ENCODE measurements at regions not wholly inside any gene's neighbourhood (a gene's known extent, or its start where the extent isn't known, plus 50 kb on each side); places are given as distances from the start of the nearest gene placed in this dataset.

DNA sequence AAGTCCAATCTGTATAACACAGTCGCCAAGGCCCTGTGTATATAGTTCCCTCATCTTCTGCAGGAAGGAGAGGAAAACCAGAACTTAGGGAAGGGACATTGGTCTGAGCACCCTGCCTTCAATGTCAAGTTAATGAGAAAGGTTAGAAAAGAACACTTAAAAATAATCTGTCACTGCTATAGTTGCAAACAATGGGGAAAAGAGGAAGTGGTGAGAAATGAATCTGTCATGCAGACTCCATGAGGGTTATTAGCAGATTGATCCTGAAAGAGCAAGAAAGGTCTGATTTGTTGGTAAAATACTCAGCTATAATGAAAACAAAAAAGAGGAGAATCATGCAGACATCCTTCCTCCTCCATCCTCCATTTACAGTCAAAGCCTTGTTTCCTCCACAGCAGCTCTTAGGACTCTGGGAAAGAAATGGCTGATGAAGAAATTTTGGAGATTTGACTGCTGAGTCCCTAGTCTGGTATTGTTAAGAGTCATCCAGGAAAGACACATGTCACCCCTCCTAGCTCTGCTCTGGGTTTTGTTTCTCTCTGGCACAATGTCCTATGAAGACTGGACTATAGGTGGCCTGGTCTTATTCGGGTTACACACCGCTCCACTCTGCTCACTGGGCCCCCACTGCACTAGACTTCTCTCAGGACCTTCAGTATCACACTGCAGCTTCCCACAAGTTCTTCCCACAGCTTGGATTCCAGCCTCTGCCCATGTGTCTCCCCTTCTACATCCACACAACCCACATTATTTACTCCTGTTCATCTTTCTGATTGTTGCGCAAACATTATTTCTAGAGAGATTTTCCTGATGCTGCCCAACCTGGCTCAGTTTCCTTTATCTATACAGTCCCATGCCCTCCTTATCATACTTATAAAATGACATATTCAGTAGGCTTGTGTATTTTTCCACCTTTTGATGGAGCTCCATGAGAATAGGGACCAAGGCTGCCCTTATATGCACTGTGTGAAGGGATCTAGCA lies 56.5 kb upstream of the XYLT1 start:
- Mint-ChIP-seq H3K27ac (no peak overlapping the region), H3K4me1 (peaks cover 13% of the 10 kb centered on the region), H3K4me3 (no peak overlapping the region), H3K36me3 (no peaks in the 10 kb centered on the region), H3K9me3 (no peaks in the 10 kb centered on the region)
- ATAC-seq (peak; percentile 11), DNase-seq (ENCODE audit: low spot score in 2 of 2) (no peak)

DNA sequence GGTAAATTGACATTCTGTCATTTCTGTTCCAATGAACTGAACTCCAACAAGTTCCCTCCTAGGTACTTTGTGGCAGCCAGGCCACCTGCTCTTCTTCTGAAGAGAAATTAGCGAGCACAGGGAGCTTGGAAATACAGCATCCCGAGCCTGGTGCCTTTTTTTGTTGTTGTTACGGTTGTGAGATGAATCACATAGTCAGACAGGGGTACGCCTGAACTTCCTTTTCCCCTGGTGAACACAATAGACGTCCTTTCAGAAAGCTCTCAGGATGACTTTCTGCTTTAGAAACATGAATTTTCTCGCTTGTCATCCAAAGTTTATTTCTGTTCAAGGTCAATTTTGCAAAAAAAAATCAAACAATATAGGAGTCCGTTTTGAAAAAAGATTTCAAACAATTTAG lies 53.9 kb upstream of the XYLT1 start:
- no peaks in the 10 kb centered on the region for H3K36me3 Mint-ChIP-seq
- no peaks in the 10 kb centered on the region for H3K9me3 Mint-ChIP-seq
- ATAC-seq: no peak
- no peak for DNase-seq (ENCODE audit: low spot score in 2 of 2)
- peaks cover 4% of the 10 kb centered on the region for H3K4me1 Mint-ChIP-seq
- H3K4me3 Mint-ChIP-seq: no peak overlapping the region
- H3K27ac Mint-ChIP-seq: no peak overlapping the region

DNA sequence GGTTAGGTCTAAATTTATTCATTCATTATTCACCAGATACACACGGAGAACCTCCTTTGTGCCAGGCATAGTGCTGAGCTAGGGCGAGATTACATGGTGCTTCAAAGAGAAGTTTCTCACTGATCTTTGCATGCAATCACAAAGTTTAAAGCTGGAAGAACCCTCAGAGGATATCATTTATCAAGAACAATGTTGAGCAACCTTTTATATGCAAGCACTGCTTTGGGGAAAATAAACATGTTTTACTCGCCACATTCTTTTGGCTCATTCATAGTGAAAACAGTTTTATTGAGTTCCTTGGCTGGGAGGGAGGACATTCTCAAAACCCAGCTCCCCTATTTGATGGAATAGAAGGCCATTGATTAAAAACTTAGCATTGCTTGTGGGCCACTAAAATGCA lies 49.8 kb upstream of the XYLT1 start:
- ATAC-seq (no peak), DNase-seq (ENCODE audit: low spot score in 2 of 2) (no peak)
- H3K9me3 Mint-ChIP-seq: no peaks in the 10 kb centered on the region
- no peaks in the 10 kb centered on the region for H3K4me1 Mint-ChIP-seq
- no peaks in the 10 kb centered on the region for H3K36me3 Mint-ChIP-seq
- no peak overlapping the region for H3K27ac Mint-ChIP-seq
- no peak overlapping the region for H3K4me3 Mint-ChIP-seq

All from stimulated activated effector memory CD8-positive, alpha-beta T cell treated with anti-CD3 and anti-CD28 coated beads, Interleukin-12 subunit alpha, Interleukin-12 subunit beta, amount 100 ng/mL, for 72 hours (primary cell).